AG09309 (cell line): ENCODE measurements at regions not wholly inside any gene's neighbourhood (a gene's known extent, or its start where the extent isn't known, plus 50 kb on each side); places are given as distances from the start of the nearest gene placed in this dataset.
"Not testable (repeated sequence)": the region's sequence is repeated elsewhere in the genome, so short reads cannot be mapped to it uniquely, and the experiment has no call there.

ENCODE experiments used
- DNase-seq: peaks from one replicate; pipeline ENCODE4 v3.0.0-alpha.2; 2010; ENCODE audit warnings: low read depth
- H3K4me3 ChIP-seq: 2 replicates; pipeline ENCODE4 v1.5.1; 2011; ENCODE audit warnings: mild to moderate bottlenecking, low read depth, low read length, moderate library complexity; ENCODE audit not compliant: control insufficient read depth
- TF ChIP-seq, protein P1 (sequence below): IDR thresholded peaks from 2 replicates; pipeline ENCODE4 v1.5.1; 2011; ENCODE audit warnings: mild to moderate bottlenecking, low read depth, low read length, inconsistent platforms; ENCODE audit not compliant: insufficient read depth, control insufficient read depth; ENCODE audit errors: missing control alignments

DNA sequence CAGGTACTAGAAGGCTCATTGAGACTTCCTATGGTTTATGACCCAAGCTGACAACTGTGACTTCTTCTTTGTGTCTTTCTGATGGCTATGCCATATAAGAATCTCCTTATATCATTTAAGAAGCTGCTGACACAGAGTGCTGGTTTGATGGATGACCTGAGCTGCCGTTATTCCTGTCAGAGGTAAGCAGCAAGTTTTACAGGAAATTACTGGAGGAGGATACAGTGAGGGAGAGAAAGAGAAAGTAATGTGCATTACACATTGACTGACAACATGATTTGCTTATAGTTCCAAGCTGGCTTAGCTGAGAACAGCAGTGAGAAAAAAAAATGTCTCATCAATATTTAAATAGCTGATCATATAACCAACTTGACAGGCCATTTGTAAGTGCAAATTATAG, 981.4 kb downstream of the FSCB start:
- no peak overlapping the region for H3K4me3 ChIP-seq
- DNase-seq, result no peak
- TF ChIP-seq, protein P1, sequence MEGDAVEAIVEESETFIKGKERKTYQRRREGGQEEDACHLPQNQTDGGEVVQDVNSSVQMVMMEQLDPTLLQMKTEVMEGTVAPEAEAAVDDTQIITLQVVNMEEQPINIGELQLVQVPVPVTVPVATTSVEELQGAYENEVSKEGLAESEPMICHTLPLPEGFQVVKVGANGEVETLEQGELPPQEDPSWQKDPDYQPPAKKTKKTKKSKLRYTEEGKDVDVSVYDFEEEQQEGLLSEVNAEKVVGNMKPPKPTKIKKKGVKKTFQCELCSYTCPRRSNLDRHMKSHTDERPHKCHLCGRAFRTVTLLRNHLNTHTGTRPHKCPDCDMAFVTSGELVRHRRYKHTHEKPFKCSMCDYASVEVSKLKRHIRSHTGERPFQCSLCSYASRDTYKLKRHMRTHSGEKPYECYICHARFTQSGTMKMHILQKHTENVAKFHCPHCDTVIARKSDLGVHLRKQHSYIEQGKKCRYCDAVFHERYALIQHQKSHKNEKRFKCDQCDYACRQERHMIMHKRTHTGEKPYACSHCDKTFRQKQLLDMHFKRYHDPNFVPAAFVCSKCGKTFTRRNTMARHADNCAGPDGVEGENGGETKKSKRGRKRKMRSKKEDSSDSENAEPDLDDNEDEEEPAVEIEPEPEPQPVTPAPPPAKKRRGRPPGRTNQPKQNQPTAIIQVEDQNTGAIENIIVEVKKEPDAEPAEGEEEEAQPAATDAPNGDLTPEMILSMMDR, result no peak

DNA sequence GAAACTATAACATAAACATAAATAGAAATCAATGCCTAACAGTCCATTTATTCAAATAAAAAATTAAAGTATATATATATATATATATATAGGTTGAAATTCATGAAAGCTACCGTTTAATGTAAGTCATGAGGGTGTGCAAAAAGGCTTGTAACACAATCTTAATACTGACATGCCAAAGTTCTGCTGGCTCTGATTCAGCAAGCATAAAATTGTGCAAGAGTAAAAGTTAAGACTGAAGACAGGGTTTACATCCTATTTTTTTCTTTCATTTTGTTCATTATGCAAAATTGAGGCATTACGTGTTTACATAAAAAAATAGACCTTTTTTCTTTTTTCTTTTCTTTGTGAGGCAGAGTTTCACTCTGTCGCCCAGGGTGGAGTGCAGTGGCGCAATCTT, 984.2 kb downstream of the FSCB start:
- TF ChIP-seq, protein P1, result no peak
- DNase-seq, result no peak
- H3K4me3 ChIP-seq, result no peak overlapping the region

DNA sequence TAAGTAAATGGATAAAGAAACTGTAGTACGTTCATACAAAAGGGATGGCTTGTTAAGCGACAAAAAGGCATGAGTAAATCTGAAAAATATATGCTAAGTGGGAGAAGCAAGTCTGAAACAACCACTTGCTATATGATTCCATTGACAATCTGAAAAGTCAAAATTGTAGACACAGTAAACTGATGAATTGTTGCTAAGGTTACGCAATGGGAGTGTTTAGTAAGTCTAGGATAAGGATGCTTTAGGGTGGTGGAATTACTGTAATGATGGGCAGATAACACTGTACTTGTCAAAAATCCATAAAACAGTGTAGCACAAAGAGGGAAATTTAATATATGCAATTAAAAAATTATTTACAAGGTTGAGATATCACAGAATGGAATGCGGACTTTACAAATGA, 984.9 kb downstream of the FSCB start:
- H3K4me3 ChIP-seq, result no peak overlapping the region
- TF ChIP-seq, protein P1, result no peak
- no peak for DNase-seq

DNA sequence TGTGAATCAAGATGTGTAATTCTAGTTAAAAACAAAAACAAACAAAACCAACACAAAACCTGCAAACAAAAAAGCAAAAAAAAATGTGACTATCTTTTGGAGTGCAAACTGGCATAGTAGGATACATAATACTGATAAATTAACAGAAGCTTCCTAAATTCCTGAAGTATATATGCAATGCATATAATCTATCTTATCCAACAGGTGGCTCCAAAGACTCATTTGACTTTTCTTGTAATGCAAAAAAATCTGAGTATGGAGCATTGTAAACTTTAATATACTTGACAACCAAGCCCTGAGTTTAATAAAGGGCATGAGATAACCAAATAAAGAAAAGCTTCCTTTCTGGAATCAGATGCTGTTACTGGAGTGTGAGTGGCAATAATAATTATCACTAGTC, 1003.6 kb downstream of the FSCB start:
- DNase-seq, result no peak
- H3K4me3 ChIP-seq, result no peak overlapping the region
- TF ChIP-seq, protein P1, result no peak

DNA sequence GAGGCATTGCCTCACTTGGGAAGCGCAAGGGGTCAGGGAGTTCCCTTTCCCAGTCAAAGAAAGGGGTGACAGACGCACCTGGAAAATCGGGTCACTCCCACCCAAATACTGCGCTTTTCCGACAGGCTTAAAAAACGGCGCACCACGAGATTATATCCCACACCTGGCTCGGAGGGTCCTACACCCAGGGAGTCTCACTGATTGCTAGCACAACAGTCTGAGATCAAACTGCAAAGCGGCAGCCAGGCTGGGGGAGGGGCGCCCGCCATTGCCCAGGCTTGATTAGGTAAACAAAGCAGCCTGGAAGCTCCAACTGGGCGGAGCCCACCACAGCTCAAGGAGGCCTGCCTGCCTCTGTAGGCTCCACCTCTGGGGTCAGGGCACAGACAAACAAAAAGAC, 1014.7 kb downstream of the FSCB start:
- not testable (repeated sequence) for DNase-seq, H3K4me3 ChIP-seq

DNA sequence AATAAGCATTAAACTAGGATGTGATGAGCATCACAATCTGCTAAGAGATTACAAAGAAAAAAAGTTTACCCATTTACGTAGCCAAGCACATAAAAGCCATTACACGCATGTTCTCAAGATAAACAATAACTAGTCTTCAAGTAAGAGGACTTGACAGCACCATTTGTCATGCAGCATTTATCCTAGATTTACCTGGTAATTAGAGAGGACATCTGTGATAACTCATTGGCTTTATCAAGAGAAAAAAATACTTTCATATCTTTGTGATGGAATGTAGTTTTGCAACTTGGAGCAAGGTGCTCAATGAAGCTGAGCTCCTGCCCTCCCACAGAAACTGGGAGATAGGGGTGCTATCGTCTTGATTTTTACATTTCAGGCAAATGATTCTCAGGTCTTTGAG, 1023.7 kb downstream of the FSCB start:
- TF ChIP-seq, protein P1, result no peak

DNA sequence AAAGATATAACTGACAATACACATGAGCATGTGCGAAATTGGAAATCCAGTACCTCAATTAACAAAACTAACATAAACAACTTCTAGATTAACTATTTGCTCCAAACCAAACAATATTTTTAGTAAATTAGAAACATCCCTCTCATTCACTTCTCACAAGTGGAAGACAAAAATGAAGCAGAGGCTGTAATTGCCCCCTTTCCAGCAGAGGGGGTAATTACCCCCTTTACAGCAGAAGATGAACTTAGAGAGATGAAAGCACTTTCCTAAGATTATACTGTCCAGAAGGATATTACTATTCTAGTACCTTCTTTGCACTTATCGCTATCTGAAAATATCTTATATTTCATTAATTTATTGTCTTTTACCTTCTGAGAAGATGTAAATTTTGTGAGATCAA, 1025.2 kb downstream of the FSCB start:
- TF ChIP-seq, protein P1, result no peak

More for the DNA sequence above, 1023.7 kb downstream of the FSCB start:
- no peak for DNase-seq
- no peak overlapping the region for H3K4me3 ChIP-seq

More for the DNA sequence above, 1025.2 kb downstream of the FSCB start:
- H3K4me3 ChIP-seq, result no peak overlapping the region
- DNase-seq, result no peak
